OCI-LY7 (cell line): ENCODE measurements at regions not wholly inside any gene's neighbourhood (a gene's known extent, or its start where the extent isn't known, plus 50 kb on each side); places are given as distances from the start of the nearest gene placed in this dataset.

Source experiments
- CTCF ChIP-seq: fragments of 200-600 bp; sonication (generic); conservative IDR thresholded peaks from 2 replicates; pipeline ENCODE4 v1.5.1; 2014; ENCODE audit warnings: mild to moderate bottlenecking, antibody characterized with exemption, low read length, moderate library complexity, mixed read lengths
- EZH2phosphoT487 ChIP-seq: fragments of 200-600 bp; sonication (generic); IDR thresholded peaks from 2 replicates; pipeline ENCODE4 v1.6.1; 2018; ENCODE audit warnings: low read depth, borderline replicate concordance, mild to moderate bottlenecking, mixed run types, antibody characterized with exemption, low read length, moderate library complexity, mixed read lengths

- TF ChIP-seq CTCF (no peak), EZH2phosphoT487 (no peak)
Observed at GRCh38 chr3:178203165-178203564, 333.1 kb upstream of the KCNMB2 start.
